SU-DHL-6 (cell line): ENCODE measurements at regions not wholly inside any gene's neighbourhood (a gene's known extent, or its start where the extent isn't known, plus 50 kb on each side); places are given as distances from the start of the nearest gene placed in this dataset.

Experiments
- H2AFZ ChIP-seq: fragments of 200-600 bp; sonication (generic); 2 replicates; pipeline ENCODE4 v1.6.1; 2014; ENCODE audit warnings: low read depth, mild to moderate bottlenecking, moderate library complexity, mixed read lengths, antibody characterized with exemption, low read length; ENCODE audit not compliant: severe bottlenecking
- H3F3A ChIP-seq: fragments of 200-600 bp; shearing (Covaris generic); 2 replicates; pipeline ENCODE4 v1.6.0; 2016; ENCODE audit warnings: antibody characterized with exemption, mild to moderate bottlenecking; ENCODE audit not compliant: insufficient read depth
- H3K27ac ChIP-seq: fragments of 200-600 bp; sonication (generic); 2 replicates; pipeline ENCODE4 v1.5.1; 2016; ENCODE audit warnings: low read depth, mild to moderate bottlenecking, low read length, moderate library complexity, mixed read lengths
- H3K27me3 ChIP-seq: fragments of 200-600 bp; sonication (generic), shearing (Covaris generic); 2 replicates; pipeline ENCODE4 v1.6.0; 2014; ENCODE audit warnings: mild to moderate bottlenecking, low read length
- H3K36me3 ChIP-seq: fragments of 200-600 bp; sonication (generic); 2 replicates; pipeline ENCODE4 v1.6.1; 2014; ENCODE audit warnings: mild to moderate bottlenecking, low read length, mixed read lengths
- H3K4me2 ChIP-seq: fragments of 300-600, 200-600 bp; shearing (Covaris generic), sonication (generic); 2 replicates; pipeline ENCODE4 v1.6.0; 2014; ENCODE audit warnings: low read length, low read depth, mild to moderate bottlenecking; ENCODE audit not compliant: poor library complexity, severe bottlenecking
- H3K4me3 ChIP-seq: fragments of 200-600 bp; sonication (generic); 2 replicates; pipeline ENCODE4 v1.5.1; 2014; ENCODE audit warnings: antibody characterized with exemption, low read length, mild to moderate bottlenecking, mixed read lengths; ENCODE audit not compliant: insufficient read depth, poor library complexity, severe bottlenecking
- H3K79me2 ChIP-seq: fragments of 200-600 bp; sonication (generic); 2 replicates; pipeline ENCODE4 v1.6.1; 2014; ENCODE audit warnings: mild to moderate bottlenecking, low read length, moderate library complexity; ENCODE audit not compliant: insufficient read depth
- H3K9ac ChIP-seq: fragments of 200-600 bp; sonication (generic); 2 replicates; pipeline ENCODE4 v1.7.0; 2014; ENCODE audit warnings: mild to moderate bottlenecking, low read length
- H3K9me2 ChIP-seq: fragments of 200-600 bp; sonication (generic); replicated peaks from 2 replicates; pipeline ENCODE4 v1.6.1; 2014; ENCODE audit warnings: low read length; ENCODE audit not compliant: insufficient read depth
- H3K9me3 ChIP-seq: fragments of 200-600 bp; sonication (generic); 2 replicates; pipeline ENCODE4 v1.6.1; 2014; ENCODE audit warnings: low read length, mixed read lengths; ENCODE audit not compliant: insufficient read depth
- H4K20me1 ChIP-seq: fragments of 200-600 bp; sonication (generic); 2 replicates; pipeline ENCODE4 v1.6.1; 2014; ENCODE audit warnings: low read depth, mild to moderate bottlenecking, antibody characterized with exemption, low read length, moderate library complexity, mixed read lengths
- CTCF ChIP-seq: fragments of 200-600 bp; sonication (generic); IDR thresholded peaks from one replicate; pipeline ENCODE4 v1.5.1; 2017; ENCODE audit warnings: antibody characterized with exemption, mild to moderate bottlenecking, low read length, moderate library complexity; ENCODE audit not compliant: insufficient read depth, poor library complexity, severe bottlenecking
- EZH2phosphoT487 ChIP-seq: fragments of 200-600 bp; sonication (generic), shearing (Covaris generic); conservative IDR thresholded peaks from 2 replicates; pipeline ENCODE4 v1.6.1; 2018; ENCODE audit warnings: mild to moderate bottlenecking, antibody characterized with exemption, low read length, moderate library complexity, mixed read lengths

GRCh38 chr7:110484356-110484755, 606.6 kb upstream of the LRRN3 start:
- Histone ChIP-seq H2AFZ (no peak overlapping the region), H3F3A (no peaks in the 10 kb centered on the region), H3K36me3 (no peaks in the 10 kb centered on the region), H3K79me2 (no peaks in the 10 kb centered on the region), H3K9ac (no peak overlapping the region), H3K4me3 (no peak overlapping the region), H3K9me2 (no peaks in the 10 kb centered on the region), H4K20me1 (no peaks in the 10 kb centered on the region), H3K9me3 (peaks cover 16% of the 10 kb centered on the region; the same call in 1 of the 2 replicates), H3K27me3 (no peaks in the 10 kb centered on the region), H3K27ac (no peak overlapping the region), H3K4me2 (no peak overlapping the region)
- TF ChIP-seq EZH2phosphoT487 (no peak), CTCF (no peak)

GRCh38 chr7:110486549-110486948, 604.4 kb upstream of the LRRN3 start:
- Histone ChIP-seq H3K27ac (no peak overlapping the region), H3K4me2 (no peak overlapping the region), H3K9ac (no peak overlapping the region), H4K20me1 (no peaks in the 10 kb centered on the region), H3F3A (no peaks in the 10 kb centered on the region), H3K4me3 (no peak overlapping the region), H3K27me3 (no peaks in the 10 kb centered on the region), H3K9me2 (no peaks in the 10 kb centered on the region), H3K79me2 (no peaks in the 10 kb centered on the region), H2AFZ (no peak overlapping the region), H3K36me3 (no peaks in the 10 kb centered on the region), H3K9me3 (no peaks in the 10 kb centered on the region; the same call in 1 of the 2 replicates)
- TF ChIP-seq CTCF (no peak), EZH2phosphoT487 (no peak)

- Histone ChIP-seq H4K20me1 (no peaks in the 10 kb centered on the region), H3K27ac (no peak overlapping the region), H3F3A (no peaks in the 10 kb centered on the region), H3K9me2 (no peaks in the 10 kb centered on the region), H2AFZ (no peak overlapping the region), H3K9me3 (no peaks in the 10 kb centered on the region), H3K27me3 (no peaks in the 10 kb centered on the region), H3K79me2 (no peaks in the 10 kb centered on the region), H3K4me2 (no peak overlapping the region), H3K4me3 (no peak overlapping the region), H3K9ac (no peak overlapping the region), H3K36me3 (no peaks in the 10 kb centered on the region)
- TF ChIP-seq EZH2phosphoT487 (no peak), CTCF (no peak)
Measured at GRCh38 chr7:110502888-110503465, 588.0 kb upstream of the LRRN3 start.
